H9 (cell line): ENCODE measurements at regions not wholly inside any gene's neighbourhood (a gene's known extent, or its start where the extent isn't known, plus 50 kb on each side); places are given as distances from the start of the nearest gene placed in this dataset.

Source experiments
- DNase-seq: peaks from one replicate; pipeline ENCODE4 v3.0.0-alpha.2; 2017
- H2AFZ ChIP-seq: one replicate; pipeline ENCODE4 v1.6.1; 2013; ENCODE audit warnings: mild to moderate bottlenecking, low read length, control low read depth, moderate library complexity
- H2AK5ac ChIP-seq: 2 replicates; pipeline ENCODE4 v1.6.1; 2013; ENCODE audit warnings: low read length, control low read depth, mixed read lengths; ENCODE audit not compliant: insufficient read length
- H2BK120ac ChIP-seq: one replicate; pipeline ENCODE4 v1.6.1; 2013; ENCODE audit warnings: low read depth, mild to moderate bottlenecking, low read length, control low read depth, inconsistent platforms; ENCODE audit not compliant: poor library complexity, severe bottlenecking
- H2BK12ac ChIP-seq: 2 replicates; pipeline ENCODE4 v1.6.1; 2013; ENCODE audit warnings: low read length, control low read depth, mixed read lengths, low read depth; ENCODE audit not compliant: insufficient read length
- H2BK15ac ChIP-seq: 2 replicates; pipeline ENCODE4 v1.6.1; 2013; ENCODE audit warnings: low read depth, low read length, control low read depth
- H2BK20ac ChIP-seq: one replicate; pipeline ENCODE4 v1.6.1; 2013; ENCODE audit warnings: low read depth, mild to moderate bottlenecking, low read length, control low read depth, inconsistent platforms; ENCODE audit not compliant: poor library complexity, severe bottlenecking
- H2BK5ac ChIP-seq: 2 replicates; pipeline ENCODE4 v1.6.1; 2013; ENCODE audit warnings: low read length, control low read depth, mixed read lengths; ENCODE audit not compliant: insufficient read length
- H3K14ac ChIP-seq: 2 replicates; pipeline ENCODE4 v1.6.1; 2013; ENCODE audit warnings: low read length, control low read depth; ENCODE audit not compliant: insufficient read depth
- H3K18ac ChIP-seq: 2 replicates; pipeline ENCODE4 v1.6.1; 2013; ENCODE audit warnings: low read depth, mild to moderate bottlenecking, mixed read lengths, low read length, control low read depth; ENCODE audit not compliant: insufficient read length
- H3K23ac ChIP-seq: 2 replicates; pipeline ENCODE4 v1.6.1; 2013; ENCODE audit warnings: low read length, control low read depth, mixed read lengths, low read depth; ENCODE audit not compliant: insufficient read length
- H3K23me2 ChIP-seq: 2 replicates; pipeline ENCODE4 v1.6.1; 2013; ENCODE audit warnings: low read depth, mild to moderate bottlenecking, mixed read lengths, low read length, control low read depth; ENCODE audit not compliant: insufficient read length, poor library complexity, severe bottlenecking
- H3K27ac ChIP-seq: 2 replicates; pipeline ENCODE4 v1.5.1; 2013; ENCODE audit warnings: low read length, control low read depth, mixed read lengths, low read depth; ENCODE audit not compliant: insufficient read length
- H3K27me3 ChIP-seq: 2 replicates; pipeline ENCODE4 v1.6.1; 2013; ENCODE audit warnings: low read length, control low read depth, inconsistent platforms; ENCODE audit not compliant: insufficient read depth
- H3K4ac ChIP-seq: 2 replicates; pipeline ENCODE4 v1.6.1; 2013; ENCODE audit warnings: low read depth, mild to moderate bottlenecking, control low read depth, inconsistent platforms, low read length, moderate library complexity
- H3K4me1 ChIP-seq: 2 replicates; pipeline ENCODE4 v1.6.1; 2013; ENCODE audit warnings: low read length, control low read depth, inconsistent platforms; ENCODE audit not compliant: insufficient read depth
- H3K4me2 ChIP-seq: 2 replicates; pipeline ENCODE4 v1.6.1; 2013; ENCODE audit warnings: low read length, control low read depth, mixed read lengths; ENCODE audit not compliant: insufficient read length, insufficient read depth
- H3K56ac ChIP-seq: 2 replicates; pipeline ENCODE4 v1.6.1; 2013; ENCODE audit warnings: low read depth, mild to moderate bottlenecking, mixed read lengths, low read length, control low read depth; ENCODE audit not compliant: insufficient read length
- H3K79me1 ChIP-seq: 2 replicates; pipeline ENCODE4 v1.6.1; 2013; ENCODE audit warnings: low read depth, mild to moderate bottlenecking, moderate library complexity, low read length, control low read depth, inconsistent platforms; ENCODE audit not compliant: insufficient read depth, poor library complexity, severe bottlenecking
- H3K79me2 ChIP-seq: 2 replicates; pipeline ENCODE4 v1.6.1; 2013; ENCODE audit warnings: low read length, control low read depth, inconsistent platforms; ENCODE audit not compliant: insufficient read depth
- H3K9ac ChIP-seq: 2 replicates; pipeline ENCODE4 v1.6.1; 2013; ENCODE audit warnings: low read length, control low read depth, mixed read lengths; ENCODE audit not compliant: insufficient read length; ENCODE audit errors: extremely low read depth
- H3K9me3 ChIP-seq: one replicate; pipeline ENCODE4 v1.6.1; 2013; ENCODE audit warnings: low read depth, low read length, inconsistent platforms; ENCODE audit not compliant: control insufficient read depth
- H3T11ph ChIP-seq: one replicate; pipeline ENCODE4 v1.6.1; 2013; ENCODE audit warnings: mild to moderate bottlenecking, low read length, control low read depth, inconsistent platforms
- H4K20me1 ChIP-seq: one replicate; pipeline ENCODE4 v1.6.1; 2013; ENCODE audit not compliant: control insufficient read depth, insufficient read length, insufficient read depth
- H4K5ac ChIP-seq: 2 replicates; pipeline ENCODE4 v1.6.1; 2013; ENCODE audit warnings: low read depth, mild to moderate bottlenecking, mixed read lengths, low read length, control low read depth; ENCODE audit not compliant: insufficient read length
- H4K8ac ChIP-seq: replicated peaks from 2 replicates; pipeline ENCODE4 v1.6.1; 2013; ENCODE audit warnings: low read length, control low read depth, mixed read lengths, low read depth; ENCODE audit not compliant: insufficient read length
- H4K91ac ChIP-seq: 2 replicates; pipeline ENCODE4 v1.6.1; 2013; ENCODE audit warnings: low read depth, mild to moderate bottlenecking, moderate library complexity, mixed read lengths, low read length, control low read depth; ENCODE audit not compliant: insufficient read length
- H3K27ac Mint-ChIP-seq, 3 experiments: 2 replicates in 2 of 3; 3 replicates in 1 of 3; pipeline ENCODE4 v1.8.0; 2020 to 2021; ENCODE audit warnings: mixed read lengths in 3 of 3, mild to moderate bottlenecking in 1 of 3, moderate library complexity in 1 of 3
- H3K27me3 Mint-ChIP-seq: 2 replicates; pipeline ENCODE4 v1.8.0; 2021; ENCODE audit warnings: low read depth, mild to moderate bottlenecking, moderate library complexity, mixed read lengths
- H3K36me3 Mint-ChIP-seq, 3 experiments: 2 replicates in 2 of 3; 3 replicates in 1 of 3; pipeline ENCODE4 v1.8.0; 2020 to 2021; ENCODE audit warnings: low read depth in 3 of 3, mixed read lengths in 3 of 3; ENCODE audit not compliant: insufficient read depth in 1 of 3
- H3K4me1 Mint-ChIP-seq, 2 experiments: 2 replicates each; pipeline ENCODE4 v1.8.0; 2020; ENCODE audit warnings: mixed read lengths in 2 of 2
- H3K4me3 Mint-ChIP-seq, 2 experiments: 2 replicates in 1 of 2; 3 replicates in 1 of 2; pipeline ENCODE4 v1.8.0; 2020 to 2021; ENCODE audit warnings: mild to moderate bottlenecking in 2 of 2, mixed read lengths in 2 of 2, moderate library complexity in 1 of 2
- H3K9me3 Mint-ChIP-seq, 2 experiments: 2 replicates in 1 of 2; 3 replicates in 1 of 2; pipeline ENCODE4 v1.8.0; 2020; ENCODE audit warnings: mild to moderate bottlenecking in 2 of 2, mixed read lengths in 2 of 2, moderate library complexity in 1 of 2
- CTCF ChIP-seq: fragments of 200-600 bp; sonication (generic); conservative IDR thresholded peaks from 3 replicates; pipeline ENCODE4 v1.8.0; 2021; ENCODE audit warnings: antibody characterized with exemption, mild to moderate bottlenecking
- WGBS: extraction: QIAGEN DNeasy Blood & Tissue Kit; methylation state at CpG from one replicate; pipeline ENCODE4 v1.1.7; 2013; ENCODE audit warnings: missing lambda C conversion rate, low lambda C conversion rate, mixed read lengths; ENCODE audit not compliant: insufficient read length; ENCODE audit errors: extremely low coverage; 5-methylcytosine and 5-hydroxymethylcytosine counted together

- no peak overlapping the region for H2BK15ac ChIP-seq
- H3K27me3 ChIP-seq, result no peaks in the 10 kb centered on the region
- H3K27ac ChIP-seq, result no peak overlapping the region
- H4K8ac ChIP-seq, result no peak overlapping the region
- no peaks in the 10 kb centered on the region for H3K4me1 ChIP-seq
- no peak overlapping the region for H2BK5ac ChIP-seq
- H3K9me3 Mint-ChIP-seq, result peaks cover 0 to 8% of the 10 kb centered on the region in 2 experiments; a peak in 3 of 5 replicates
- no peak overlapping the region for H4K5ac ChIP-seq
- H3K27me3 Mint-ChIP-seq, result no peaks in the 10 kb centered on the region; the same call in 1 of the 2 replicates
- H2BK20ac ChIP-seq, result no peak overlapping the region
- no peaks in the 10 kb centered on the region for H3K79me1 ChIP-seq
- DNase-seq, result no peak
- no peak overlapping the region for H3K4me3 Mint-ChIP-seq
- no peak overlapping the region for H3K18ac ChIP-seq
- no peak overlapping the region for H3T11ph ChIP-seq
- no peak overlapping the region for H3K27ac Mint-ChIP-seq
- no peak overlapping the region for H3K4me2 ChIP-seq
- H3K9ac ChIP-seq, result no peak overlapping the region
- no CpG with 5 or more reads among the region's 5 CpGs for WGBS
- H4K91ac ChIP-seq, result no peak overlapping the region
- no peak overlapping the region for H3K23ac ChIP-seq
- no peak overlapping the region for H2AK5ac ChIP-seq
- H3K14ac ChIP-seq, result no peak overlapping the region
- H2BK120ac ChIP-seq, result no peak overlapping the region
- no peaks in the 10 kb centered on the region; a peak in 1 of 7 replicates for H3K36me3 Mint-ChIP-seq
- no peaks in the 10 kb centered on the region for H3K4me1 Mint-ChIP-seq
- no peaks in the 10 kb centered on the region for H3K23me2 ChIP-seq
- H2BK12ac ChIP-seq, result no peak overlapping the region
- TF ChIP-seq CTCF, result no peak
- no peaks in the 10 kb centered on the region for H4K20me1 ChIP-seq
- H3K9me3 ChIP-seq, result no peaks in the 10 kb centered on the region
- H3K56ac ChIP-seq, result no peak overlapping the region
- no peak overlapping the region for H3K4ac ChIP-seq
- H3K79me2 ChIP-seq, result no peaks in the 10 kb centered on the region
- no peak overlapping the region for H2AFZ ChIP-seq
Measured at GRCh38 chr3:159443266-159443665, 545.4 kb upstream of the IL12A start.
